Lower leg skin (tissue), 3 donors: ENCODE measurements at regions not wholly inside any gene's neighbourhood (a gene's known extent, or its start where the extent isn't known, plus 50 kb on each side); places are given as distances from the start of the nearest gene placed in this dataset.

Experiments
- POLR2A ChIP-seq, 2 donors: fragments of 450-650 bp; IDR thresholded peaks; one replicate each; pipeline ENCODE4 v1.6.1; 2016 to 2017; ENCODE audit warnings: antibody characterized with exemption in 2 of 2, mild to moderate bottlenecking in 1 of 2, moderate library complexity in 1 of 2
- TF ChIP-seq, protein P1 (sequence below), 3 donors: fragments of 450-650 bp; IDR thresholded peaks; one replicate each; pipeline ENCODE4 v1.5.1; 2016; ENCODE audit warnings: antibody characterized with exemption in 3 of 3, mild to moderate bottlenecking in 3 of 3, moderate library complexity in 2 of 3

DNA sequence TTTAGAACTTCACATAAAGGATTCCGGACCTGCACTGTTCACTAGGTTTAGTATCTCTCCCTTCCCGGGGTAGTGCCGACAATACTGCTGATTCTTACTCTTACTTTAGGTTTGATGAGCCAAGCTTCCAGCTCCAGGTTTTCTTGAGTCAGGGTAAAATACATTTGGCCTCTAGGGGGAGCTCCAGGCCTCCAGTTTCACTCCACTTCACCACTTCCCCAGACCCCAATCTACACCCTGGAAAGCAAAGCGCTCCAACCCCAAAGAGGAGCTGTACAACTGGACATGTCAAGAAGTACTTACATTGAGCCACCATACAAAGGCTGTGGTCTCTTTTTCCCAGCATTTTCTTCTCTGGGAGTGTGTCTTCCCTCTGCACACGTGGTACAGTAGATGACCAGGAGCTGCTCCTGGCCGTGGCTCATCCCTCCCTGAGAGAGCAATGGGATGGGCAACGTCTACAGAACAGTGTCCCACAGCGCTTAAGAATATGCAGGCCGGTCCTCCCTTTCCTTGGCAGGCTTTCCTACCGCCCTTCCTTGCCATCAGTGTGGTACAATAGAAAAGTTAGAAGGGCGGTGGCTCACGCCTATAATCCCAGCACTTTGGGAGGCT, 93.9 kb upstream of the CCDC80 start:
- TF ChIP-seq, protein P1, sequence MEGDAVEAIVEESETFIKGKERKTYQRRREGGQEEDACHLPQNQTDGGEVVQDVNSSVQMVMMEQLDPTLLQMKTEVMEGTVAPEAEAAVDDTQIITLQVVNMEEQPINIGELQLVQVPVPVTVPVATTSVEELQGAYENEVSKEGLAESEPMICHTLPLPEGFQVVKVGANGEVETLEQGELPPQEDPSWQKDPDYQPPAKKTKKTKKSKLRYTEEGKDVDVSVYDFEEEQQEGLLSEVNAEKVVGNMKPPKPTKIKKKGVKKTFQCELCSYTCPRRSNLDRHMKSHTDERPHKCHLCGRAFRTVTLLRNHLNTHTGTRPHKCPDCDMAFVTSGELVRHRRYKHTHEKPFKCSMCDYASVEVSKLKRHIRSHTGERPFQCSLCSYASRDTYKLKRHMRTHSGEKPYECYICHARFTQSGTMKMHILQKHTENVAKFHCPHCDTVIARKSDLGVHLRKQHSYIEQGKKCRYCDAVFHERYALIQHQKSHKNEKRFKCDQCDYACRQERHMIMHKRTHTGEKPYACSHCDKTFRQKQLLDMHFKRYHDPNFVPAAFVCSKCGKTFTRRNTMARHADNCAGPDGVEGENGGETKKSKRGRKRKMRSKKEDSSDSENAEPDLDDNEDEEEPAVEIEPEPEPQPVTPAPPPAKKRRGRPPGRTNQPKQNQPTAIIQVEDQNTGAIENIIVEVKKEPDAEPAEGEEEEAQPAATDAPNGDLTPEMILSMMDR (IDR thresholded peaks at IDR 0.05), result peak in 1 of 3 donors; percentile 50
- no peak for TF ChIP-seq POLR2A (IDR thresholded peaks at IDR 0.05)
